ENCODE measurements at regions not wholly inside any gene's neighbourhood (a gene's known extent, or its start where the extent isn't known, plus 50 kb on each side); places are given as distances from the start of the nearest gene placed in this dataset.

DNA sequence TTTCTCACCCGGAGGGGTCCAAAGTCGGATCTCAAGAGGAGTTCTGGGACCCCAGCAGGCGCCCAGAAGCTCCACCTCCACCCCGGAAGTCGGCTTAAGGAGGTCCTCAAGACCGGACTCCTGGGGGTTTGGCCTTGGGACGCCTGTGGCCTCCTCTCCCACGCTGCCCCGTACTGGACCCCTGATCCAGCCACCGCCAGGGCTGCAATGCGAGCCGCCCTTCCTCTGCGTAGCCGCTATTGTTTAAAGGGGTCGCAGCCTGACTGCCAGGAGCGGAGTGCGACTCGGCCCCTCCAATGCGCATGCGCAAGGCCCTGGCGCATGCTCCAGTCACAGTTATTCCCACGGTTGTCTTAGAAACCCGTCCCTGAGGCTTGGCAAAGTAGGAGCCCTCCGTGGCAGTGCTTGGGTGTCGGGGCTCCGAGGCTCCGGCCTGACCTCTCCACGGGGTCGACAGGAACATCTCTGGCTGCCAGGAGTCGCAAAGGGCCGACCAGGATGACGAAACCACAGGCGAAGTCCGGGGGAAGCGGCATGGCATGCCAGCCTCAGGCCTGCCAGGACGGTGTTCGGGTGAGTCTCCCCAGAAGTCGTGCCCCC, 719.0 kb downstream of the KCNJ18 start:
- Mint-ChIP-seq H3K27me3 (no peaks in the 10 kb centered on the region), H3K4me3 (no peak overlapping the region), H3K4me1 (no peaks in the 10 kb centered on the region), H3K36me3 (no peaks in the 10 kb centered on the region), H3K9me3 (peaks cover 14 to 35% (median 15%) of the 10 kb centered on the region in 3 donors), H3K27ac (no peak overlapping the region)
- H3K36me3 ChIP-seq (ENCODE audit: control insufficient read depth in 2 of 2, extremely low read depth in 1 of 2, insufficient read depth in 1 of 2, low read length in 1 of 2), result no peaks in the 10 kb centered on the region
- no peaks in the 10 kb centered on the region for H3K4me1 ChIP-seq (ENCODE audit: control insufficient read depth in 1 of 2, extremely low read depth in 1 of 2, insufficient read depth in 2 of 2, low read length in 2 of 2)
- no peak overlapping the region for H3K4me3 ChIP-seq (ENCODE audit: control insufficient read depth in 1 of 2, extremely low read depth in 1 of 2, low read length in 1 of 2)
- H3K27ac ChIP-seq (ENCODE audit: low read length), result no peak overlapping the region
- 86% methylated on average over 38 of the region's 38 CpGs for WGBS (ENCODE audit: insufficient coverage)
- CTCF ChIA-PET, result no interaction called here
- DNase-seq (no peak), ATAC-seq (replicated peaks in 1 of 4) (no peak)
- POLR2A ChIA-PET, result no interaction called here
- H3K27me3 ChIP-seq (replicated peaks in 1 of 2; ENCODE audit: control insufficient read depth in 2 of 2, extremely low read depth in 1 of 2, insufficient read depth in 2 of 2, low read length in 1 of 2), result no peaks in the 10 kb centered on the region
- no peaks in the 10 kb centered on the region for H3K9me3 ChIP-seq

DNA sequence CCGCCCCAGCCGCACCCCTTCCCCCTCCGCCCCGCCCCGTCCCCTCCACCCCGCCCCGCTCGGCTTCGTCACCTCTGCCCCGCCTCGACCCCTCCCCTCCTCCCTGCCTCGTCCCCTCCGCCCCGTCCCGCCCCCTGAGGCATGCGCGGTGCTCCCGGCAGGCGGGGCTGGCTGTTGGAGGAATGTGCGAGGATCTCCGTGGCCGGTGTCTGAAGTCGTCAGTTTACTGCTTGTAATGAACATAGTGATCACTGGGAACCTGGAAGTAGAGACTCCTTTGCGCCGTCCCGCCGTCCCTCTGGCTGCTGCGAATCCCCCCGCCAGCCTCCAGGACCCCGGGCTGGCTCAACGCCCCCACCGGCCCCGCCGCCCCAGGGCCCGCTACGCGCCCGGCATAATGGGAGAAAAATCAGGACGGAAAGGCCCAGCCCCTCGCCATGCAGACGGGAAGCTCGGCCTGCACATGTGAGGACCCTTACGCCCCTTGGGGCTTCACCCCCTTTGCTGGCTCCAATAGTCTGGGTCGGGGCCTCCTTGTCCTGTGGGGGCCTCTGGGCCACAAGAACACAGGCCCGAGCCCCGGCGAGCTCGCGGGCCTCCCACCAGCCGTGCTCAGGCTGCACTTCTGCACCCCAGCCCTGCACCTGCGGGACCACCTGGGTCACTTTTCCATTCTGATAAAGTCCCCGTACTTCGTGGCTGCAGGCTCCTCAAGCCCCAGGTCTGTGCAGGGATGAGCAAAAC, 743.1 kb downstream of the KCNJ18 start:
- no peak for ATAC-seq (replicated peaks in 1 of 4)
- Mint-ChIP-seq H3K9me3 (peaks cover 16 to 44% (median 16%) of the 10 kb centered on the region in 3 donors), H3K27me3 (no peaks in the 10 kb centered on the region), H3K36me3 (no peaks in the 10 kb centered on the region), H3K27ac (no peak overlapping the region), H3K4me1 (no peaks in the 10 kb centered on the region), H3K4me3 (no peak overlapping the region)
- DNase-seq, result no peak
- no peaks in the 10 kb centered on the region for H3K4me1 ChIP-seq (ENCODE audit: control insufficient read depth in 1 of 2, extremely low read depth in 1 of 2, insufficient read depth in 2 of 2, low read length in 2 of 2)
- no peaks in the 10 kb centered on the region for H3K27me3 ChIP-seq (replicated peaks in 1 of 2; ENCODE audit: control insufficient read depth in 2 of 2, extremely low read depth in 1 of 2, insufficient read depth in 2 of 2, low read length in 1 of 2)
- POLR2A ChIA-PET, result no interaction called here
- 68% methylated on average over 36 of the region's 53 CpGs for WGBS (ENCODE audit: insufficient coverage)
- no peaks in the 10 kb centered on the region for H3K9me3 ChIP-seq
- H3K4me3 ChIP-seq (ENCODE audit: control insufficient read depth in 1 of 2, extremely low read depth in 1 of 2, low read length in 1 of 2), result no peak overlapping the region
- H3K27ac ChIP-seq (ENCODE audit: low read length), result no peak overlapping the region
- CTCF ChIA-PET, result no interaction called here
- no peaks in the 10 kb centered on the region for H3K36me3 ChIP-seq (ENCODE audit: control insufficient read depth in 2 of 2, extremely low read depth in 1 of 2, insufficient read depth in 1 of 2, low read length in 1 of 2)

DNA sequence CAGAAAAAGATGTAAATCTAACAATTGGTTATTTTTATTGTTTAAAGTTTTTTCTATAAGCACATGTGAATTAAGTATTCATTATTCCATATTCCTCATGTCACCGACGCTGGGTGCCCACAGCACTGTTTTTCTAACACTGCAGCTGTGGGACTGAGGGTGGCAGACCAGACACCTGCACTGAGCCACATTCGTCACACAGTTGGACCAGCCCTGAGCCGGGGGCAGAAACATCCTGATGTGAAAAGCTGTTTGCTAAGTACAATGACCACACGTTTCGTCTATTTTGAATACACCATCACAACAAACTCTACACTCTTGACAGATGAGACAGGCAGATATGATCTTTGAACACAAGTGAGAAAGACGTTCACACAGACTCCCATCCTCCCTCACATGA, 749.5 kb downstream of the KCNJ18 start:
- no peaks in the 10 kb centered on the region for H3K27me3 ChIP-seq (replicated peaks in 1 of 2; ENCODE audit: control insufficient read depth in 2 of 2, extremely low read depth in 1 of 2, insufficient read depth in 2 of 2, low read length in 1 of 2)
- peaks cover 16 to 18% (median 16%) of the 10 kb centered on the region in 3 donors for H3K9me3 Mint-ChIP-seq
- no peaks in the 10 kb centered on the region for H3K36me3 ChIP-seq (ENCODE audit: control insufficient read depth in 2 of 2, extremely low read depth in 1 of 2, insufficient read depth in 1 of 2, low read length in 1 of 2)
- ATAC-seq (replicated peaks in 1 of 4) (no peak), DNase-seq (no peak)
- H3K36me3 Mint-ChIP-seq, result no peaks in the 10 kb centered on the region
- H3K4me3 Mint-ChIP-seq, result no peak overlapping the region
- no peak overlapping the region for H3K27ac ChIP-seq (ENCODE audit: low read length)
- 60% methylated on average over 4 of the region's 7 CpGs for WGBS (ENCODE audit: insufficient coverage)
- ChIA-PET POLR2A (no interaction called here), CTCF (no interaction called here)
- no peaks in the 10 kb centered on the region for H3K9me3 ChIP-seq
- H3K4me3 ChIP-seq (ENCODE audit: control insufficient read depth in 1 of 2, extremely low read depth in 1 of 2, low read length in 1 of 2), result no peak overlapping the region
- no peaks in the 10 kb centered on the region for H3K4me1 ChIP-seq (ENCODE audit: control insufficient read depth in 1 of 2, extremely low read depth in 1 of 2, insufficient read depth in 2 of 2, low read length in 2 of 2)
- no peaks in the 10 kb centered on the region for H3K4me1 Mint-ChIP-seq
- no peak overlapping the region for H3K27ac Mint-ChIP-seq
- H3K27me3 Mint-ChIP-seq, result no peaks in the 10 kb centered on the region

DNA sequence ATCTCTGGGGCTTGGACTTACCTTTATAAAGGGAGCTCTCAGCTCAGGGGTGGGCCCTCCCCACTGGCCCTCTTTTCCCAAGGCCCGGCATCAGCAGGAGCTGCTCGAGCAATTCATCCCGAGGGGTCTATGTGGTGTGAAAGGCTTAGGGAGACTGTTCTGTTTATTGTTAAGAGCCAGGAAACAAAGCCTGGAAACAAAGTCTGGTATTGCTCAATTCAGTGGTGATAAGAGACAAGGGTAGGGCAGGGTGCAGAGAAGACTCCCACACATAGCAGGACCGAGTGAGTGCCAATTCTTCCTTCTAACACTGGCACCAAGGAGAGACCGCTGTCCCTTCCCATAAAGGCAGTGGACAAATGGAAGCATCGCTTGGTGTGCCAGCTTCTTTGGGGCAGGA, 750.7 kb downstream of the KCNJ18 start:
- no peaks in the 10 kb centered on the region for H3K9me3 ChIP-seq

DNA sequence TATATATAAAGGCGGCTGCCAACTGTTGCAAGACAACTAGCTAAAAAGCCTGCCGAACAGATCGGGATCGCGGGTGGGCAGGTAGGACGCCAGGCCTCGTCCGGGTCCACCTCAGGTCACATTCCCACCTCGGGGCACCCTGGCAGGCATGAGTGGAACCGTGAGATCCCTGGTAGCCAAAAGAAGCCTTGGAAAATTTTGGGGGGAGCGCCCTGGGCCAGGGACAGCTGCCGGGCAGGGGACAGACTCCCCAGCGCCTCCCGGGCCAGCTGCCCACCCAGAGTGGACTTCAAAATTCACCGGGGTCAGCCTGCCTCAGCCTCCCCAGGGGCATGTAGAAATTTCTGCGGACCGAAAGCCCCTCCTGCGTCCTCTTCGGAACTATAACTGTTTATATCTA, 760.9 kb downstream of the KCNJ18 start:
- H3K36me3 ChIP-seq (ENCODE audit: control insufficient read depth in 2 of 2, extremely low read depth in 1 of 2, insufficient read depth in 1 of 2, low read length in 1 of 2), result no peaks in the 10 kb centered on the region
- ChIA-PET POLR2A (no interaction called here), CTCF (no interaction called here)
- Mint-ChIP-seq H3K4me3 (no peak overlapping the region), H3K4me1 (no peaks in the 10 kb centered on the region), H3K36me3 (no peaks in the 10 kb centered on the region), H3K27ac (no peak overlapping the region), H3K27me3 (no peaks in the 10 kb centered on the region), H3K9me3 (peaks cover 13 to 33% (median 29%) of the 10 kb centered on the region in 3 donors)
- H3K27ac ChIP-seq (ENCODE audit: low read length), result no peak overlapping the region
- H3K4me1 ChIP-seq (ENCODE audit: control insufficient read depth in 1 of 2, extremely low read depth in 1 of 2, insufficient read depth in 2 of 2, low read length in 2 of 2), result no peaks in the 10 kb centered on the region
- no peaks in the 10 kb centered on the region for H3K27me3 ChIP-seq (replicated peaks in 1 of 2; ENCODE audit: control insufficient read depth in 2 of 2, extremely low read depth in 1 of 2, insufficient read depth in 2 of 2, low read length in 1 of 2)
- H3K9me3 ChIP-seq, result no peaks in the 10 kb centered on the region
- ATAC-seq (replicated peaks in 1 of 4), result no peak
- WGBS (ENCODE audit: insufficient coverage), result 81% methylated on average over 14 of the region's 19 CpGs
- no peak for DNase-seq
- no peak overlapping the region for H3K4me3 ChIP-seq (ENCODE audit: control insufficient read depth in 1 of 2, extremely low read depth in 1 of 2, low read length in 1 of 2)

More for the DNA sequence above, 750.7 kb downstream of the KCNJ18 start:
- ChIA-PET CTCF (no interaction called here), POLR2A (no interaction called here)
- Histone ChIP-seq H3K27me3 (replicated peaks in 1 of 2; ENCODE audit: control insufficient read depth in 2 of 2, extremely low read depth in 1 of 2, insufficient read depth in 2 of 2, low read length in 1 of 2) (no peaks in the 10 kb centered on the region), H3K27ac (ENCODE audit: low read length) (no peak overlapping the region), H3K36me3 (ENCODE audit: control insufficient read depth in 2 of 2, extremely low read depth in 1 of 2, insufficient read depth in 1 of 2, low read length in 1 of 2) (no peaks in the 10 kb centered on the region), H3K4me3 (ENCODE audit: control insufficient read depth in 1 of 2, extremely low read depth in 1 of 2, low read length in 1 of 2) (no peak overlapping the region), H3K4me1 (ENCODE audit: control insufficient read depth in 1 of 2, extremely low read depth in 1 of 2, insufficient read depth in 2 of 2, low read length in 2 of 2) (no peaks in the 10 kb centered on the region)
- Mint-ChIP-seq H3K9me3 (peaks cover 6 to 11% (median 9%) of the 10 kb centered on the region in 3 donors), H3K4me3 (no peak overlapping the region), H3K27me3 (no peaks in the 10 kb centered on the region), H3K36me3 (no peaks in the 10 kb centered on the region), H3K4me1 (no peaks in the 10 kb centered on the region), H3K27ac (no peak overlapping the region)
- ATAC-seq (replicated peaks in 1 of 4) (no peak), DNase-seq (no peak)
- 79% methylated on average over 2 of the region's 6 CpGs for WGBS (ENCODE audit: insufficient coverage)

DNA sequence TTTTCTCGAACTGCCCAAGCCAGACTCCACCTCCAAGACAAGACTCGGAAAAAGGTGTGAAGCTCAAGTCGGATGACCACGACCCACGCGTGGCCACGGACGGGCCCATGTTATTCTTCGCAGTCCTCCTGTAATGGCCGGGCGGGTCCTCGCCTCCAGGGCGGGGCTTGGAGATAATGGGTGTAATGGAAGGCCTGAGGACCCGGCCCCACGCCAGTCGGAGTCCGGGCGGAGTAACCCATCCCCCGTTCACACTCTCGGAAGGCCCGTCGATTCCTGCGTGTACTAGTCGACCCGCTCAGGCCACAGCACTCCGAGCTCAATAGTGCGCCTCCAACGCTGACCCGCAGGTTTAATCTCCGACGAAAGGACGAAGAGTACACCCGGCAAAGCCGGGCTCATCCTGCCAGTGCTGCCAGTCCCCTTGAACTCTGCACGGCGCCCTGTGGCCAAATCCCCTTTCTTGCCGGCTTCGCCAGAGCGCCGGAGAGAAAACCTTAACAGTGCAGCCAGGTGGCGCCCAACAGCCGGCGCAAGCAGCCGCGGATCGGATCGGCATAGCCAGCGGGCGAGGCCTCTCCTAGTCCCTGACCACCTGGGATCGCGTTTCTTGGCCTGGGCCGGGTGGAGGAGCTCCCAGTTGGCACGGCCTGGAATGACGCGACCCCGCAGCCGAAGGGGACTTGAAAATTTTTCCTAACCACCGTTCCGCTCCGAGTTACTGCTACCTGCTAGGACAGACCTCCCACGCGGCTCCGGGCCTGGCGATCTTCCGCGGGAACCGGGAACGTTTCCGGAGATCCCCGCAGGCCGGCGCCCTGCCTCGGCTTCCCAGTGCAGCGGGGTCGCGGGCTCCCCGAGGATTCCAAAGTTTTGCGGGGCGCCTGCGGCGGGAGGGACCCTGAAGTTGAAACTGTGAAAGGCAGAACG, 762.0 kb downstream of the KCNJ18 start:
- 76% methylated on average over 72 of the region's 82 CpGs for WGBS (ENCODE audit: insufficient coverage)
- H3K36me3 ChIP-seq (ENCODE audit: control insufficient read depth in 2 of 2, extremely low read depth in 1 of 2, insufficient read depth in 1 of 2, low read length in 1 of 2), result no peaks in the 10 kb centered on the region
- no peaks in the 10 kb centered on the region for H3K36me3 Mint-ChIP-seq
- no peak overlapping the region for H3K4me3 Mint-ChIP-seq
- H3K4me3 ChIP-seq (ENCODE audit: control insufficient read depth in 1 of 2, extremely low read depth in 1 of 2, low read length in 1 of 2), result no peak overlapping the region
- ChIA-PET POLR2A (no interaction called here), CTCF (no interaction called here)
- H3K4me1 ChIP-seq (ENCODE audit: control insufficient read depth in 1 of 2, extremely low read depth in 1 of 2, insufficient read depth in 2 of 2, low read length in 2 of 2), result no peaks in the 10 kb centered on the region
- H3K27me3 ChIP-seq (replicated peaks in 1 of 2; ENCODE audit: control insufficient read depth in 2 of 2, extremely low read depth in 1 of 2, insufficient read depth in 2 of 2, low read length in 1 of 2), result no peaks in the 10 kb centered on the region
- H3K27ac ChIP-seq (ENCODE audit: low read length), result no peak overlapping the region
- peaks cover 13 to 32% (median 29%) of the 10 kb centered on the region in 3 donors for H3K9me3 Mint-ChIP-seq
- DNase-seq (no peak), ATAC-seq (replicated peaks in 1 of 4) (no peak)
- no peak overlapping the region for H3K27ac Mint-ChIP-seq
- no peaks in the 10 kb centered on the region for H3K9me3 ChIP-seq
- no peaks in the 10 kb centered on the region for H3K27me3 Mint-ChIP-seq
- H3K4me1 Mint-ChIP-seq, result no peaks in the 10 kb centered on the region
